GM21619 (cell line): ENCODE measurements at regions not wholly inside any gene's neighbourhood (a gene's known extent, or its start where the extent isn't known, plus 50 kb on each side); places are given as distances from the start of the nearest gene placed in this dataset.

ENCODE experiments used
- ATAC-seq: cut with Tn5 transposase; IDR thresholded peaks from one replicate; pipeline ENCODE4 v1.9.1; 2021; ENCODE audit not compliant: unreplicated experiment

GRCh38 chr6:140440223-140440835, 1065.9 kb upstream of the CITED2 start:
- no peak for ATAC-seq

- ATAC-seq, result no peak
These were observed 1063.9 kb upstream of the CITED2 start for GRCh38 chr6:140438346-140438735.

- ATAC-seq, result no peak
These were observed 1063.3 kb upstream of the CITED2 start for GRCh38 chr6:140437619-140438345.

- no peak for ATAC-seq
These were observed 1061.8 kb upstream of the CITED2 start for GRCh38 chr6:140436023-140436811.

- no peak for ATAC-seq
These were observed 1060.3 kb upstream of the CITED2 start for GRCh38 chr6:140434761-140435160.

- ATAC-seq, result no peak
These were observed 1058.6 kb upstream of the CITED2 start for GRCh38 chr6:140433072-140433471.

GRCh38 chr6:140427842-140428241, 1053.4 kb upstream of the CITED2 start:
- ATAC-seq, result no peak

- no peak for ATAC-seq
These were observed 1040.6 kb upstream of the CITED2 start for GRCh38 chr6:140414966-140415620.

GRCh38 chr6:140403020-140403419, 1028.6 kb upstream of the CITED2 start:
- no peak for ATAC-seq

GRCh38 chr6:140401761-140402160, 1027.3 kb upstream of the CITED2 start:
- no peak for ATAC-seq

- no peak for ATAC-seq
These were observed 1023.6 kb upstream of the CITED2 start for GRCh38 chr6:140398076-140398475.

- no peak for ATAC-seq
These were observed 1022.7 kb upstream of the CITED2 start for GRCh38 chr6:140397106-140397505.

- no peak for ATAC-seq
These were observed 1019.5 kb upstream of the CITED2 start for GRCh38 chr6:140393665-140394540.

- no peak for ATAC-seq
These were observed 1014.4 kb upstream of the CITED2 start for GRCh38 chr6:140388815-140389214.

- ATAC-seq, result no peak
These were observed 1013.8 kb upstream of the CITED2 start for GRCh38 chr6:140388192-140388802.

- ATAC-seq, result no peak
These were observed 1011.2 kb upstream of the CITED2 start for GRCh38 chr6:140385679-140386078.

GRCh38 chr6:140382355-140382754, 1007.9 kb upstream of the CITED2 start:
- no peak for ATAC-seq

GRCh38 chr6:140380427-140381218, 1006.2 kb upstream of the CITED2 start:
- ATAC-seq, result no peak

- no peak for ATAC-seq
These were observed 1005.5 kb upstream of the CITED2 start for GRCh38 chr6:140379919-140380318.
